HG03342 (cell line): ENCODE measurements at regions not wholly inside any gene's neighbourhood (a gene's known extent, or its start where the extent isn't known, plus 50 kb on each side); places are given as distances from the start of the nearest gene placed in this dataset.

Source experiments
- ATAC-seq: cut with Tn5 transposase; IDR thresholded peaks from one replicate; pipeline ENCODE4 v1.9.1; 2021; ENCODE audit warnings: mild to moderate bottlenecking, moderate library complexity; ENCODE audit not compliant: unreplicated experiment

- ATAC-seq = no peak
These were observed 63.4 kb upstream of the FBRSL1 start for GRCh38 chr12:132426349-132427173.

- no peak for ATAC-seq
These were observed 65.1 kb upstream of the FBRSL1 start for GRCh38 chr12:132424811-132425210.

DNA sequence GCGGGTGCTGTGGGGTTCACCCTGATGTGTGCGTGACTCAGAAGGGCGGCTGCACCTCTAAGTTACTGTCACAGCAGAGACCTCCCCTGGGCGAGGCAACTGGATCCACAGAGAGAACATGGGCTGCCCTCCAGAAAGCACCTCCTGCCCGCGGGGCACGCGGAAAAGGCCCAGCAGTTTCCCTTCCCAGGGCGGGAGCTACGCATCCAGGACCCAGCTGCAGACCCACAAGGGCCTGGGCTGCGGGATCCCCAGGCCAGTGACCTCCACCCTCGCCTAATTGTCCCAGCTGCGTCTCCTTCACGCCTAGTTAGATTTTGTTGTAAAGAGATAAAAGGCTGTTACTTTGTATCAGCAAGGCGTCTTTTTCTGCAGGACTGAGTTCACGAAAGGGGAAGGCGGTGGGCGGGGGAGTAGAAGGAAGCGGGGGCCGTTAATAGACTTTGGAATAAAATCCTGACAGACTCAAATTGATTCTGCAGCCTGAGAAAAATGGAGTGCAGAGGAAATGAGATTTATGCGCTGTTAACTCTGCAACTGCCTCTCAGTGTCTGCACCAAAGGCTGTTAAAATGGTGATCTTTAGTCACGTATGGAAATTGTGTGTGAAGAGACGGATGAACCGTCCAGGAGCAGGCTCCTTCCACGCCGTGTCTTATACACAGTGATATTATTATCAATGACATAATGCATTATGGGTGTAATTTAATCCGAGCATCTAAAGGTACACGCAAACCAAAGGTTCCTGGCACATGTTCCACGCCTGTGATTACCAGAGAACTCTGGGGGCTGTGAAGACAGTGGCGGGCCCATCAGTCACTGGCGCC lies 65.9 kb upstream of the FBRSL1 start:
- ATAC-seq = no peak

DNA sequence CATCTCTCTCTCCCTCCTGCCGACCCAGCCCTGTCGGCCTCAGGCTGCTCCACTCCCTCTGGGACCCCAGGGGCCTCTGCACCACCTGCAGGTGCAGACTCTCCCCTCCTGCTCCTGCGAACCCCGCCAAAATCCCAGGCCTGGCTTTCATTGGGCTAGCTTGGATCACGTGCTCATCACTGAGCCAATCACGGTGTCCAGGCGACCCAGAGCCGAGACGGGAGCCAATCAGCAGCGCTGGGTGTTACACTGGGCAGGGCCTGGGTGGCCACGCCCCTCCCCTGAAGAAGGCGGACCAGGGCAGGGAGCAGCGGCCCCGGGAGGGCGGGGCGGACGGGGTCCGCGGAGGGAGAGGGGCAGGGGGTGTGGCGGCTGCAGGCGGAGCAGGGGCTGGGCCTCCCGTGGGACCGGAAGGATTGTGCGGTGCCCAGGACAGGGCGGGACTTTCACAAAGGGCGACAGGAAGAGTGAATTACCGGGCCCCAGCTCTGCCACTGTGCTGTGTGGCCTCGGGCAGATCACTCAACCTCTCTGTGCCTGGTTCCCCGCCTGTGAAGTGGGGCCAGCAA lies 66.6 kb upstream of the FBRSL1 start:
- no peak for ATAC-seq

DNA sequence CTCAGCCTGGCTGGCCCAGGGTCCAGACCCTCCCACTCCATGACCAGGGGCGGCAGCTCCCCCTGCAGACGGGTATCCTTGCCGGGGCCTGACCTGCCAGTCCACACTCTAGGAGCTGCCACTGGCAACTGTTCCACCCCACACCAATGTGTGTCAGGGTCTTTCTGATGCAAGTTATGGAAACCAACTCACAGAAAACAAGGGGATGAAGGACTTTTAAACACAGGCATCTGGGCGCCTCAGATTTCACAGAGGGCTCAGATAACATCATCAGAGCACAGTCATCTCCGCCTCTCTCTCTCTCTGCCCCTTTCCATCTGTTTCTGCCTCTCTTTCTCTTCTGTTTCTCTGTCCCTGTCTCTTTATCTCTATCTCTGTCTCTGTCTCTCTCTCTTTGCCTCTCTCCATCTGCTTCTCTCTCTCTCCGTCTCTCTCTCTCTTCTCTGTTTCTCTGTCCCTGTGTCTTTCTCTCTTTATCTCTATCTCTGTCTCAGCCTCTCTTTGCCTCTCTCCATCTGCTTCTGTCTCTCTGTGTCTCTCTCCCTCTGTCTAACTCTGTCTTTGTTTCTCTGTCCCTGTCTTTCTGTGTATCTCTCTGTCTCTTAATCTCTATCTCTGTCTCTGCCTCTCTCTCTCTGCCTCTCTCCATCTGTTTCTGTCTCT lies 67.4 kb upstream of the FBRSL1 start:
- ATAC-seq = no peak

GRCh38 chr12:132422040-132422380 lies 67.9 kb upstream of the FBRSL1 start:
- no peak for ATAC-seq

GRCh38 chr12:132419631-132420246 lies 70.2 kb upstream of the FBRSL1 start:
- no peak for ATAC-seq

GRCh38 chr12:132418393-132418925 lies 71.5 kb upstream of the FBRSL1 start:
- no peak for ATAC-seq

- no peak for ATAC-seq
These were observed 72.2 kb upstream of the FBRSL1 start for GRCh38 chr12:132417741-132418140.

DNA sequence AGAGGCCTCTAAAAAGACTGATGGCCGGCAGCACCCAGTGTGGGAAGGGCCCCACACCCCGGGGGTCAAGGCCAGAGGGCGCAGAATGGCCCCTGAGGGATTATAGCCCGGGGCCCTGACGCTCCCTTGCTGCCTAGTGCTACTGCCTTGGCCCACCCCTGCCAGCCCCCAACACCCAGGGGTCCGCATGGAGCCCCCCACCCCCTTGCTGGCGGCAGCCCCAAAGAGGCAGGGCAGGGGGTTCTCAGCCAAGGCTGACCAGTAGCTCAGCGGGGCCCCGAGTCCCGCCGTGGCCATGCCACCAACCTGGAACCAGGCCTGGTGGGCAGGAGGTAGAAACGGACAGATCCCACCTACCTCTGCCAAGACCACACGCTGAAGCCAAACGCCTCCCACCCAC lies 73.1 kb upstream of the FBRSL1 start:
- ATAC-seq = no peak

- no peak for ATAC-seq
These were observed 73.8 kb upstream of the FBRSL1 start for GRCh38 chr12:132416121-132416673.

DNA sequence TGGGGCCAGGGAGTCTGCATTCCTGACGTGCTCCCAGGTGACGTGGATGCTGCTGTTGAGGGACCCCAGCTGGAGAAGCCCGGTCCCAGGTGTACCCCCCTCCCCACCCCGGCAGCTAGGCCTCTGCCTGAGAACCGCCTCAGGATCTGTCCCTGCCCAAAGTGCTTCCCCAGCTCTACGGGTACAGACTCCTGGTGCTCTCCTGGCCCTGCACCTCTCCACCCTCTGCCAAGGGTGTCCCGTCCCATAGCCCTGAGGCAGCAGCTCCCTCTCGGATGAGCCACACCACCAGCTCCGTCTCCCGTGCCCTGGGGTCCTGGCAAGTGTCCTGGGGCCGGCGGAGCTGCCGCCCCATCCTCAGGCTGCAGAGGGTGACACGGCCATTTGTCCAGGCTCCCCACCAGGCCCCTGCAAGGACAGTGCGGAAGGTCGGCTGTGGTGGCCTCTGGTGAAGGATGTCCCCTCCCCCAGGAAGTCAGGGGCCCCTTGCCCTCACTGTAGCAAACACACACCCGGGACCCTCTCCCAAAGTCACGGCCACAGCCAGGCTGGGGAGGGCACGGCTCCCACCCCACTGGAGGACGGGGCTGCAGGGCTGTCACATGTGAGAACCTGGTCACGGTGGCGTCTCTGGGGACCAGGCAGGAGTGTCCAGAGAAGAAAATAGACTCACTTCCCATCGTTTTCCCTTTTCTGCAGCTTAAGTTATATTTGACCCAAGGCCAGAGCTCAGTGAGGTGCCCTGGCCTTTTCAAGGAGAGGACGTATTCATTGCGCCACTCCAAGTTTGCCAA lies 74.4 kb upstream of the FBRSL1 start:
- no peak for ATAC-seq

GRCh38 chr12:132414634-132415326 lies 75.2 kb upstream of the FBRSL1 start:
- peak; percentile 89 for ATAC-seq

DNA sequence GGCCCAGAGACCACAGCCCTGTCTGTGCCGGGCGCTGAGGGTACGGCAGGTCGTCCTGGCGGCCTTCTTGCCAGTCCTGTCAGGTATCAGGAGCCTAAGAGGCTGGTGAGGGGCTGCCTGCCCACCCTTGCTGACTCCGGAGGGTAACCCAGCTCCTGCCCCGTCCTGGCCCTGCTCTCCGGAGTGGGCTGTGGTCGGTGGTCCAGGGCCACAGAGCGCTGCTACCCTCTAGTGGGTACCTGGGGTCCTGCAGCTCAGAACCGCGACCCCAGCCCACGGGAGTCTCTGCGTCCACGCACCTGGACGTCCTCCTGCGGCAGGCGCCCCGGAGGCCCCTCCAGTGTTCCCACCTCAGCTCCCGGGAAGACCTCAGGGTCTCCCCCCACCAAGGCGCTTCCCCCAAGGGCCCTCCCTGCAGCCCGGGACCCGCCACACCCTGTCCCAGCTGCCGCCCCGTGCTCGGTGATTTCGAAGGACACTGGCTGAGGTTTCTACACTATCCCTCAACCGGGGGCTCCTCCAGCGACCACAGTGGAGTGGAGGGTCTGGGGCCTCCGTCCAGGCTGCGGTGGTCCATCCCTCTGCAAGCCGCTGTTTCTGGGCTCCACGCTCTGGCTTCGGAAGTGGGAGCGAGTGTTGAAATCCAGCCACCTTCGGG lies 75.9 kb upstream of the FBRSL1 start:
- no peak for ATAC-seq

- no peak for ATAC-seq
These were observed 78.5 kb upstream of the FBRSL1 start for GRCh38 chr12:132411457-132411856.

DNA sequence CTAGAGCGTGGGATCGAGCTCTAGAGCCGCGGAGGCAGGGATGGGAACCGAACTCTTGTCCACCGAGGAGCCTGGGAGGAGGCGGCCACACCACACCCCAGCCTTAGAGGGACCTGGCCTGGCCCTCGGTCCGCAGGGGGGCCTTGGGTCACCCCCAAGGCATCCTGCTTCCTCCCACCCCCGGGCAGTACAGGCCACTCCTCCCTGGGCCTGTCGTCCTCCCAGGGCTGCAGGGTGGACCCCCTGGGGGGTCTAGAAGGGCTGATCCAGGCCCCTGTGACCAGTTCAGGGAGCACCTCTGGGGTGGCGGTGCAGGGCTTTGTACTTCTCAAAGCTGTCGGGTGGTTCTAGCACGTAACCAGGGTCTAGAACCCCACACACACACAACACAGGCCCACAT lies 79.1 kb upstream of the FBRSL1 start:
- no peak for ATAC-seq

DNA sequence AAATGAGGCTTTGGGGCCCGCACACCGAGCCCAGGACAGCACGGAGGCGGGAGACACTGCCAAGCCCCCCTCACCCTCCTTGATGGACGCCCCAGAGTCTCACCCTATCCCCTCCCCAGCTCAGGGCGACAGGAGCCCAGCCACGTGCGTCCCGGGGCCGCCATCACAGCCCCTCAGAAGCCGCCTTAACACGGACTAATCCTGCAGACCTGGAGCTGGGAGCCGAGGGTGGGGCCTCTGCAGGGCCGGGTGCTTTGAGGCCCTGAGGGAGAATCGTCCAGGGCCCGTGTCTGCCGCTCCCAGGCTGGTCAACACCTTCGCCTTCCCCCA lies 79.7 kb upstream of the FBRSL1 start:
- ATAC-seq = no peak

DNA sequence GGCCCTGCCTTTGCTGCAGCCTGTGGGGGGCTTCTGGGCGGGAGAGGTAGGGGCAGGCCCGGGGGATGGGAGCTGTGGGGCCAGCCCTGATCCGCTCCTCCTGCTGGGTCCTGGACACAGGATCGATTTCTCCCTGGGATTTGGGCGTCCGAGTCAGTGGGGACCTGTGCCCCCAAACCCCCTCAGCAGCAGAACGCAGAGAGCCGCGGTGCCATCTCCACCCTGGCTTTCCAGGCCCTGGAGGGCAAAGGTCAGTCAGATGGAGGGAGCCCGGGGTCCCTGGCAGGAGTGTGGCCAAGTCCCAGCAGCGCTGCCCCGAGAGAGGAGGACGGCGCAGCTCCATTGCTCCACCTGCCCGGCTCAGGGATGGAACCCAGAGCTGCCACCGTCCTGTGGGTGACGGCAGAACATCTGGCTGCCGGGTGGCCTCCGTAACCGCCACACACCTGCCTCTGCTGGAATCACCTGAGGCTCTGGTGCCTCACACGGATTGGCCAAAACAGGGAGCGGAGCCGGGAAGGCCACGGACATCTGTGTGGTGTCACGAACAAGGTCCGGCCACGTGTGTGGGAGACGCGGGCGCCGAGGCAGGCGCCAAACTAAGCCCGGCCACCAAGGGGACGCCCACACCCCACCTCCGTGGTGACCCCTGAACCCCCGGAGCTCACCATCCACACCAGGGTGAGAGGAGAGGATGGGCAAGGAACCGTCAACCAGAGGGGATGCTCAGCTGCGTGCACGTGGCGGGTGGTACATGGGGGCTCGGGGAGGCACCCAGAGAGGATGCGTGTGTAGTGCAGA lies 80.3 kb upstream of the FBRSL1 start:
- no peak for ATAC-seq
